ENCODE measurements at regions not wholly inside any gene's neighbourhood (a gene's known extent, or its start where the extent isn't known, plus 50 kb on each side); places are given as distances from the start of the nearest gene placed in this dataset.

DNA sequence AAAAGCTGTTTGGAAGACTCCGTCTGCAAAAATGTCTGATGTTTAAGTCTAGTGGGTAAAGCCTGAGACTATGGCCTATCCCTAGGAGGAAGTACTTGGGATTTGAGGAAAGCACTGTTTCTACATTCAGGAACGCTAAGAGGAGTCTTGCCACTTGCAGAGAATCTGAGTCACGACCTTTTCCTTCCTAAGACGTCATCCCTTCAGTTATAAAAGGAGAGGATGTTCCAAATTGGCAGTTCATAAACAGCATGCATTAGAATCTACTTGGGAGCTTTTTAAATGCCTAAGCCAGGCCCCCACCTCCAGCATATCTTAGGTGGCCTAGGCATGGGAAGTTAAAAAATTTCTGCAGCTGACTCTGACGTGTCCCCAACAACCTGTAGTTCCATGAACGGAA is 125.9 kb downstream of the TTC32 start:
- WGBS (ENCODE audit: low lambda C conversion rate) = 24% methylated on average over 6 of the region's 6 CpGs
- H4K20me1 ChIP-seq (ENCODE audit: insufficient read depth, low read length) = no peaks in the 10 kb centered on the region
- H2AFZ ChIP-seq (ENCODE audit: low read length) = no peak overlapping the region
- H3K79me2 ChIP-seq (ENCODE audit: insufficient read depth, low read length) = no peaks in the 10 kb centered on the region
- H3K4me2 ChIP-seq (ENCODE audit: low read depth, low read length) = no peak overlapping the region
- ATAC-seq (no peak), DNase-seq (ENCODE audit: low spot score) (no peak), FAIRE-seq (no peak)
- H3K27ac ChIP-seq (ENCODE audit: extremely low read length, insufficient read depth, low read length) = no peak overlapping the region
- in situ Hi-C loops (cut with HindIII; ENCODE audit: extremely low pct_ligation_motif_present, low pct_unique_long_range_greater_than_20kb) = no loop called here
- ChIA-PET POLR2A (no interaction called here), CTCF (ENCODE audit: low intra/inter-chr PET ratio, low total read pairs) (no interaction called here)
- intact Hi-C loops (cut with micrococcal nuclease; ENCODE audit: unreplicated experiment) = no loop called here
- peaks cover 0 to 5% of the 10 kb centered on the region in 2 experiments; a peak in 1 of 5 replicates for H3K27me3 ChIP-seq (ENCODE audit: control insufficient read depth in 1 of 2, insufficient read depth in 2 of 2, low read length in 2 of 2)
- H3K9ac ChIP-seq (ENCODE audit: insufficient read depth, low read depth, low read length) = no peak overlapping the region
- no peaks in the 10 kb centered on the region for H3K9me3 ChIP-seq (ENCODE audit: low read length)
- no peak overlapping the region for H3K4me3 ChIP-seq (replicated peaks in 1 of 3; ENCODE audit: insufficient read depth in 1 of 3, low read depth in 2 of 3, low read length in 3 of 3)
- H3K4me1 ChIP-seq (ENCODE audit: insufficient read depth, low read length) = no peaks in the 10 kb centered on the region
- no peaks in the 10 kb centered on the region for H3K36me3 ChIP-seq (replicated peaks in 1 of 2; ENCODE audit: control insufficient read depth in 1 of 2, insufficient read depth in 2 of 2, low read length in 2 of 2)
- no TSS peak for BruUV-seq (replicated peaks)
- TF ChIP-seq DNMT3B (CRISPR knock-in tag; conservative IDR thresholded peaks at IDR 0.05) = no peak
- TF ChIP-seq, protein P1, sequence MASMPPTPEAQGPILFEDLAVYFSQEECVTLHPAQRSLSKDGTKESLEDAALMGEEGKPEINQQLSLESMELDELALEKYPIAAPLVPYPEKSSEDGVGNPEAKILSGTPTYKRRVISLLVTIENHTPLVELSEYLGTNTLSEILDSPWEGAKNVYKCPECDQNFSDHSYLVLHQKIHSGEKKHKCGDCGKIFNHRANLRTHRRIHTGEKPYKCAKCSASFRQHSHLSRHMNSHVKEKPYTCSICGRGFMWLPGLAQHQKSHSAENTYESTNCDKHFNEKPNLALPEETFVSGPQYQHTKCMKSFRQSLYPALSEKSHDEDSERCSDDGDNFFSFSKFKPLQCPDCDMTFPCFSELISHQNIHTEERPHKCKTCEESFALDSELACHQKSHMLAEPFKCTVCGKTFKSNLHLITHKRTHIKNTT (CRISPR knock-in tag; IDR thresholded peaks at IDR 0.05) = no peak
- TF ChIP-seq ZNF329 (CRISPR knock-in tag; IDR thresholded peaks at IDR 0.05; ENCODE audit: low read depth) = no peak
- TF ChIP-seq, protein P2, sequence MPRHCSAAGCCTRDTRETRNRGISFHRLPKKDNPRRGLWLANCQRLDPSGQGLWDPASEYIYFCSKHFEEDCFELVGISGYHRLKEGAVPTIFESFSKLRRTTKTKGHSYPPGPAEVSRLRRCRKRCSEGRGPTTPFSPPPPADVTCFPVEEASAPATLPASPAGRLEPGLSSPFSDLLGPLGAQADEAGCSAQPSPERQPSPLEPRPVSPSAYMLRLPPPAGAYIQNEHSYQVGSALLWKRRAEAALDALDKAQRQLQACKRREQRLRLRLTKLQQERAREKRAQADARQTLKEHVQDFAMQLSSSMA (CRISPR knock-in tag; IDR thresholded peaks at IDR 0.05) = no peak
- TF ChIP-seq NKX3-1 (CRISPR knock-in tag; IDR thresholded peaks at IDR 0.05) = no peak
- TF ChIP-seq SOX5 (CRISPR knock-in tag; IDR thresholded peaks at IDR 0.05; ENCODE audit: borderline replicate concordance) = no peak
- no peak for TF ChIP-seq YY1 (IDR thresholded peaks at IDR 0.05; ENCODE audit: insufficient read depth, insufficient replicate concordance, low read depth, low read length)
- no peak for TF ChIP-seq ADNP (CRISPR knock-in tag; IDR thresholded peaks at IDR 0.05)
- no peak for TF ChIP-seq STAT5B (CRISPR knock-in tag; IDR thresholded peaks at IDR 0.05)
- TF ChIP-seq NFIC (IDR thresholded peaks at IDR 0.05; ENCODE audit: low read length) = no peak
- no peak for TF ChIP-seq SATB2 (CRISPR knock-in tag; IDR thresholded peaks at IDR 0.05)
- no peak for TF ChIP-seq PTBP1 (IDR thresholded peaks at IDR 0.05; ENCODE audit: low read depth, low read length, poor library complexity, severe bottlenecking)
- no peak for TF ChIP-seq NFE2L2 (IDR thresholded peaks at IDR 0.05; ENCODE audit: low read length)
- TF ChIP-seq MTF2 (CRISPR knock-in tag; IDR thresholded peaks at IDR 0.05; ENCODE audit: borderline replicate concordance) = no peak
- no peak for TF ChIP-seq MBNL3 (CRISPR knock-in tag; conservative IDR thresholded peaks at IDR 0.05)
- no peak for TF ChIP-seq NR2F6 (IDR thresholded peaks at IDR 0.05)
- no peak for TF ChIP-seq NR2F6 (CRISPR knock-in tag; IDR thresholded peaks at IDR 0.05)
- TF ChIP-seq, protein P3, sequence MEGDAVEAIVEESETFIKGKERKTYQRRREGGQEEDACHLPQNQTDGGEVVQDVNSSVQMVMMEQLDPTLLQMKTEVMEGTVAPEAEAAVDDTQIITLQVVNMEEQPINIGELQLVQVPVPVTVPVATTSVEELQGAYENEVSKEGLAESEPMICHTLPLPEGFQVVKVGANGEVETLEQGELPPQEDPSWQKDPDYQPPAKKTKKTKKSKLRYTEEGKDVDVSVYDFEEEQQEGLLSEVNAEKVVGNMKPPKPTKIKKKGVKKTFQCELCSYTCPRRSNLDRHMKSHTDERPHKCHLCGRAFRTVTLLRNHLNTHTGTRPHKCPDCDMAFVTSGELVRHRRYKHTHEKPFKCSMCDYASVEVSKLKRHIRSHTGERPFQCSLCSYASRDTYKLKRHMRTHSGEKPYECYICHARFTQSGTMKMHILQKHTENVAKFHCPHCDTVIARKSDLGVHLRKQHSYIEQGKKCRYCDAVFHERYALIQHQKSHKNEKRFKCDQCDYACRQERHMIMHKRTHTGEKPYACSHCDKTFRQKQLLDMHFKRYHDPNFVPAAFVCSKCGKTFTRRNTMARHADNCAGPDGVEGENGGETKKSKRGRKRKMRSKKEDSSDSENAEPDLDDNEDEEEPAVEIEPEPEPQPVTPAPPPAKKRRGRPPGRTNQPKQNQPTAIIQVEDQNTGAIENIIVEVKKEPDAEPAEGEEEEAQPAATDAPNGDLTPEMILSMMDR (CRISPR knock-in tag; IDR thresholded peaks at IDR 0.05) = no peak

Measured in HepG2 (cell line).